Trophoblast cell (in vitro differentiated cells and primary cell): ENCODE measurements at regions not wholly inside any gene's neighbourhood (a gene's known extent, or its start where the extent isn't known, plus 50 kb on each side); places are given as distances from the start of the nearest gene placed in this dataset.
"Not testable (repeated sequence)": the region's sequence is repeated elsewhere in the genome, so short reads cannot be mapped to it uniquely, and the experiment has no call there.

Experiments used
- DNase-seq, 2 donors: peaks; one replicate each; pipeline ENCODE4 v3.0.0-alpha.2; 2016
- H2AFZ ChIP-seq: 2 replicates; pipeline ENCODE4 v1.6.1; 2013; ENCODE audit warnings: low read length, moderate library complexity, mild to moderate bottlenecking; ENCODE audit not compliant: insufficient read depth, poor library complexity
- H2AK5ac ChIP-seq: 2 replicates; pipeline ENCODE4 v1.6.1; 2013; ENCODE audit warnings: mild to moderate bottlenecking, low read length
- H2BK120ac ChIP-seq: 2 replicates; pipeline ENCODE4 v1.6.1; 2013; ENCODE audit warnings: low read length, mild to moderate bottlenecking, moderate library complexity; ENCODE audit not compliant: insufficient read depth, poor library complexity
- H2BK12ac ChIP-seq: 2 replicates; pipeline ENCODE4 v1.6.1; 2013; ENCODE audit warnings: mild to moderate bottlenecking, low read length, moderate library complexity
- H2BK5ac ChIP-seq: 2 replicates; pipeline ENCODE4 v1.6.1; 2013; ENCODE audit warnings: low read length, low read depth, moderate library complexity, mild to moderate bottlenecking; ENCODE audit not compliant: poor library complexity
- H3K14ac ChIP-seq: 2 replicates; pipeline ENCODE4 v1.6.1; 2013; ENCODE audit warnings: mild to moderate bottlenecking, low read length
- H3K18ac ChIP-seq: 2 replicates; pipeline ENCODE4 v1.6.1; 2013; ENCODE audit warnings: mild to moderate bottlenecking, low read length
- H3K23ac ChIP-seq: 2 replicates; pipeline ENCODE4 v1.6.1; 2013; ENCODE audit warnings: low read length
- H3K27ac ChIP-seq: 2 replicates; pipeline ENCODE4 v1.5.1; 2013; ENCODE audit warnings: low read depth, mild to moderate bottlenecking, inconsistent platforms, low read length, moderate library complexity
- H3K27me3 ChIP-seq: 2 replicates; pipeline ENCODE4 v1.6.1; 2013; ENCODE audit warnings: inconsistent platforms, mild to moderate bottlenecking, low read length, moderate library complexity; ENCODE audit not compliant: insufficient read depth
- H3K36me3 ChIP-seq, 2 experiments: 1 replicate in 1 of 2; 2 replicates in 1 of 2; pipeline ENCODE4 v1.6.1; 2013; ENCODE audit warnings: low read length in 2 of 2, mild to moderate bottlenecking in 2 of 2, moderate library complexity in 1 of 2; ENCODE audit not compliant: insufficient read depth in 2 of 2, control insufficient read depth in 1 of 2
- H3K4ac ChIP-seq: 2 replicates; pipeline ENCODE4 v1.6.1; 2013; ENCODE audit warnings: low read depth, mild to moderate bottlenecking, low read length, moderate library complexity
- H3K4me1 ChIP-seq, 2 experiments: 1 replicate in 1 of 2; 2 replicates in 1 of 2; pipeline ENCODE4 v1.6.1; 2013; ENCODE audit warnings: low read length in 2 of 2, mild to moderate bottlenecking in 2 of 2, moderate library complexity in 1 of 2; ENCODE audit not compliant: insufficient read depth in 2 of 2, control insufficient read depth in 1 of 2
- H3K4me2 ChIP-seq: 2 replicates; pipeline ENCODE4 v1.6.1; 2013; ENCODE audit warnings: inconsistent platforms, mild to moderate bottlenecking, low read length, moderate library complexity
- H3K4me3 ChIP-seq: 2 replicates; pipeline ENCODE4 v1.5.1; 2013; ENCODE audit warnings: mild to moderate bottlenecking, low read depth, low read length, inconsistent platforms
- H3K79me1 ChIP-seq: one replicate; pipeline ENCODE4 v1.6.1; 2013; ENCODE audit warnings: low read length
- H3K79me2 ChIP-seq: 2 replicates; pipeline ENCODE4 v1.6.1; 2013; ENCODE audit warnings: low read length, mild to moderate bottlenecking; ENCODE audit not compliant: control insufficient read depth, insufficient read depth, poor library complexity
- H3K9ac ChIP-seq: 2 replicates; pipeline ENCODE4 v1.6.1; 2013; ENCODE audit warnings: mild to moderate bottlenecking, low read length
- H3K9me3 ChIP-seq: 2 replicates; pipeline ENCODE4 v1.6.1; 2013; ENCODE audit warnings: low read depth, mild to moderate bottlenecking, control low read depth, inconsistent platforms, low read length; ENCODE audit not compliant: insufficient read depth
- H4K12ac ChIP-seq: 2 replicates; pipeline ENCODE4 v1.6.1; 2013; ENCODE audit warnings: low read depth, mild to moderate bottlenecking, low read length, moderate library complexity
- H4K8ac ChIP-seq: 2 replicates; pipeline ENCODE4 v1.6.1; 2013; ENCODE audit warnings: low read depth, mild to moderate bottlenecking, low read length, moderate library complexity
- H4K91ac ChIP-seq: one replicate; pipeline ENCODE4 v1.6.1; 2013; ENCODE audit warnings: low read depth, mild to moderate bottlenecking, low read length, moderate library complexity
- WGBS: extraction: QIAGEN DNeasy Blood & Tissue Kit; methylation state at CpG from one replicate; pipeline ENCODE4 v1.1.7; 2013; ENCODE audit warnings: missing lambda C conversion rate; ENCODE audit not compliant: insufficient read length, insufficient coverage; ENCODE audit errors: extremely low coverage; 5-methylcytosine and 5-hydroxymethylcytosine counted together

DNA sequence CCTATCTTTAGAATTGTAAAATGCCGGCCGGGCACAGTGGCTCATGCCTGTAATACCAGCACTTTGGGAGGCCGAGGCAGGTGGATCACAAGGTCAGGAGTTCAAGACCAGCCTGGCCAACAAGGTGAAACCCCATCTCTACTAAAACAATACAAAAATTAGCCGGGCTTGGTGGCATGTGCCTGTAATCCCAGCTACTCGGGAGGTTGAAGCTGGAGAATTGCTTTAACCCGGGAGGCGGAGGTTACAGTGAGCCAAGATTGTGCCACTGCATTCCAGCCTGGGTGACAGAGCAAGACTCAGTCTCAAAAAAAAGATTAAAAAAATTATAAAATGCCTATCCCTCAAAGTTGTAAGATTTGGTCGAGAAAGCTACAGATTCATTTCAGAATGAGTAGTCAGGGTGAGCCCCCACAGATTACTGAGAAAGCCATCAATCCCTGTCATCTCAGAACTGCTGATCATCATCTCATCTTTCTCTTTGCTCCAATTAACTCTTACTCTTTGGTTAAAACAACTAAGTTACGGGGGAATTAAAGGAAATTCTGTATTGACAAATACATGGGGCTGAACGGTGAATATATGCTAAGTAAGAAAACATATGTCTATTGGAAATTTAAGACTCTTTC is 76.9 kb upstream of the TNFSF11 start:
- H2BK12ac ChIP-seq, H2AK5ac ChIP-seq, H2BK120ac ChIP-seq, H3K79me2 ChIP-seq, H3K14ac ChIP-seq, DNase-seq, H3K4me3 ChIP-seq, H3K4me1 ChIP-seq, H3K27me3 ChIP-seq, H2AFZ ChIP-seq, H2BK5ac ChIP-seq, H3K9ac ChIP-seq, H3K23ac ChIP-seq, H4K91ac ChIP-seq, H3K9me3 ChIP-seq, H3K4ac ChIP-seq, H3K27ac ChIP-seq, H4K8ac ChIP-seq, H3K18ac ChIP-seq, H3K36me3 ChIP-seq, H3K79me1 ChIP-seq, H4K12ac ChIP-seq, H3K4me2 ChIP-seq: not testable (repeated sequence)
- no CpG with 5 or more reads among the region's 10 CpGs for WGBS

DNA sequence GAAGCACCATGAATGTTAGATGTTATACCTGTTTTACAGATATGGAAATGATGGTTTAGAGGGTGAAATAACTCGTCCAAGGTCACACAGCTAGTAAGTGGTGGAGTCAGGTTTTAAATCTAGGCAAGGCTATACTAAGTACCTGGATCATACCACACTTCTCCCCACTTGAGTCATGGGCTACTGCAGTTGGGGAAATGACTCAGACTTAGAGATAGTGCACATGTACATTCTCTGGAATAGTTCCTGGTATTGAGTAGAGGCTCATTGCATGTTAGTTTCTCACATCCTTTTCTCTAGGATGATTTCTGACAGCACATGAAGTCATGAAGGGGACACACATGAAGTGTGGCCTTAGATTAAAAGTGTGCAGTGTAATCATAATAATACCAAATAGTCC is 76.2 kb upstream of the TNFSF11 start:
- Histone ChIP-seq H4K91ac (no peak overlapping the region), H3K4me1 (no peaks in the 10 kb centered on the region), H2AFZ (no peak overlapping the region), H3K9ac (no peak overlapping the region), H4K12ac (no peak overlapping the region), H3K36me3 (no peaks in the 10 kb centered on the region), H4K8ac (no peak overlapping the region), H3K4ac (no peak overlapping the region), H2BK12ac (no peak overlapping the region), H3K18ac (no peak overlapping the region), H2AK5ac (no peak overlapping the region), H3K79me2 (no peaks in the 10 kb centered on the region), H3K9me3 (no peaks in the 10 kb centered on the region), H3K14ac (no peak overlapping the region), H2BK5ac (no peak overlapping the region), H3K4me3 (no peak overlapping the region), H2BK120ac (no peak overlapping the region), H3K27me3 (no peaks in the 10 kb centered on the region), H3K27ac (no peak overlapping the region), H3K79me1 (no peaks in the 10 kb centered on the region), H3K23ac (no peak overlapping the region), H3K4me2 (no peak overlapping the region)
- DNase-seq, result peak; percentile 6 to 22
- WGBS, result no CpG with 5 or more reads among the region's 1 CpG

DNA sequence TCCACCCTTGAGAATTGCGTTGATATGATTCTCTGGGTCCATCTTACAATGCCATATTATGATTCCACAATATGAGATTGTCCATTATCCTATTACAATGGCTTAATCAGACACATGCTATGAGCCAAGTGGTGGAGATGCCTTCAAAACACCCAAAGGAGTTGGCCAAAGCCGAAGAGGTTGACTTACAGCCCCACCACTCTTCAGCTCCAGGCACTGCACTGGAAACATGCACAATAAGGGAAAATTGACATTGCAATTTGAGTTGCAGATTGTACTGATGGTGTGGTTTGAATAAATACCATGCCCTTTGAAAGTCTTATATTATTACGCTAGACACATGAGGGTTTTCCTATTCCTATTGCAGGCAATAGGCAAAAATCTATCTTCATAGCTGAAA is 75.4 kb upstream of the TNFSF11 start:
- no peak overlapping the region for H2AFZ ChIP-seq
- H2BK120ac ChIP-seq, result no peak overlapping the region
- H2AK5ac ChIP-seq, result no peak overlapping the region
- WGBS, result no CpG with 5 or more reads among the region's 3 CpGs
- H3K4me2 ChIP-seq, result no peak overlapping the region
- H4K8ac ChIP-seq, result no peak overlapping the region
- no peak for DNase-seq
- H3K79me2 ChIP-seq, result no peaks in the 10 kb centered on the region
- H3K9ac ChIP-seq, result no peak overlapping the region
- no peaks in the 10 kb centered on the region for H3K27me3 ChIP-seq
- H2BK12ac ChIP-seq, result no peak overlapping the region
- H3K27ac ChIP-seq, result no peak overlapping the region
- no peak overlapping the region for H3K4me3 ChIP-seq
- H3K14ac ChIP-seq, result no peak overlapping the region
- no peaks in the 10 kb centered on the region for H3K9me3 ChIP-seq
- no peak overlapping the region for H4K91ac ChIP-seq
- no peak overlapping the region for H4K12ac ChIP-seq
- no peak overlapping the region for H3K4ac ChIP-seq
- H2BK5ac ChIP-seq, result no peak overlapping the region
- H3K79me1 ChIP-seq, result no peaks in the 10 kb centered on the region
- H3K23ac ChIP-seq, result no peak overlapping the region
- H3K36me3 ChIP-seq, result no peaks in the 10 kb centered on the region
- H3K18ac ChIP-seq, result no peak overlapping the region
- no peaks in the 10 kb centered on the region for H3K4me1 ChIP-seq
